ENCODE measurements at regions not wholly inside any gene's neighbourhood (a gene's known extent, or its start where the extent isn't known, plus 50 kb on each side); places are given as distances from the start of the nearest gene placed in this dataset.
"Not testable (repeated sequence)": the region's sequence is repeated elsewhere in the genome, so short reads cannot be mapped to it uniquely, and the experiment has no call there.

- H3K9me3 Mint-ChIP-seq (ENCODE audit: unreplicated experiment): no peaks in the 10 kb centered on the region
- no peak overlapping the region for H3K4me3 Mint-ChIP-seq (ENCODE audit: unreplicated experiment)
- no peak overlapping the region for H3K27ac Mint-ChIP-seq (ENCODE audit: unreplicated experiment)
- TF ChIP-seq CTCF (IDR thresholded peaks at IDR 0.05; ENCODE audit: unreplicated experiment): no peak
- peaks cover 8% of the 10 kb centered on the region for H3K4me1 Mint-ChIP-seq (ENCODE audit: unreplicated experiment)
- peaks cover 1% of the 10 kb centered on the region for H3K27me3 Mint-ChIP-seq (ENCODE audit: unreplicated experiment)
- peaks cover 5% of the 10 kb centered on the region for H3K36me3 Mint-ChIP-seq (ENCODE audit: low read depth, unreplicated experiment)
- no peak for DNase-seq (ENCODE audit: low spot score)
Observed at GRCh38 chr13:73168226-73168952, 109.6 kb downstream of the KLF5 start.

GRCh38 chr13:73167028-73167820, 108.4 kb downstream of the KLF5 start:
- H3K36me3 Mint-ChIP-seq (ENCODE audit: low read depth, unreplicated experiment): peaks cover 5% of the 10 kb centered on the region
- no peak for TF ChIP-seq CTCF (IDR thresholded peaks at IDR 0.05; ENCODE audit: unreplicated experiment)
- no peak overlapping the region for H3K4me3 Mint-ChIP-seq (ENCODE audit: unreplicated experiment)
- no peak for DNase-seq (ENCODE audit: low spot score)
- H3K27me3 Mint-ChIP-seq (ENCODE audit: unreplicated experiment): peaks cover 1% of the 10 kb centered on the region
- no peaks in the 10 kb centered on the region for H3K9me3 Mint-ChIP-seq (ENCODE audit: unreplicated experiment)
- H3K4me1 Mint-ChIP-seq (ENCODE audit: unreplicated experiment): peaks cover 8% of the 10 kb centered on the region
- H3K27ac Mint-ChIP-seq (ENCODE audit: unreplicated experiment): no peak overlapping the region

- no peak for DNase-seq (ENCODE audit: low spot score)
- no peak overlapping the region for H3K4me3 Mint-ChIP-seq (ENCODE audit: unreplicated experiment)
Observed at GRCh38 chr13:73166204-73166603, 107.4 kb downstream of the KLF5 start.

GRCh38 chr13:73162912-73163911, 104.4 kb downstream of the KLF5 start:
- DNase-seq (ENCODE audit: low spot score): no peak
- H3K27ac Mint-ChIP-seq (ENCODE audit: unreplicated experiment): no peak overlapping the region
- no peaks in the 10 kb centered on the region for H3K4me1 Mint-ChIP-seq (ENCODE audit: unreplicated experiment)
- no peak for TF ChIP-seq CTCF (IDR thresholded peaks at IDR 0.05; ENCODE audit: unreplicated experiment)
- H3K27me3 Mint-ChIP-seq (ENCODE audit: unreplicated experiment): no peaks in the 10 kb centered on the region
- H3K36me3 Mint-ChIP-seq (ENCODE audit: low read depth, unreplicated experiment): peaks cover 5% of the 10 kb centered on the region
- no peaks in the 10 kb centered on the region for H3K9me3 Mint-ChIP-seq (ENCODE audit: unreplicated experiment)
- no peak overlapping the region for H3K4me3 Mint-ChIP-seq (ENCODE audit: unreplicated experiment)

More at GRCh38 chr13:73166204-73166603, 107.4 kb downstream of the KLF5 start:
- Mint-ChIP-seq H3K4me1 (ENCODE audit: unreplicated experiment) (peaks cover 8% of the 10 kb centered on the region), H3K9me3 (ENCODE audit: unreplicated experiment) (no peaks in the 10 kb centered on the region), H3K27ac (ENCODE audit: unreplicated experiment) (peak overlapping the region; percentile 50), H3K27me3 (ENCODE audit: unreplicated experiment) (no peaks in the 10 kb centered on the region), H3K36me3 (ENCODE audit: low read depth, unreplicated experiment) (peaks cover 5% of the 10 kb centered on the region)
- no peak for TF ChIP-seq CTCF (IDR thresholded peaks at IDR 0.05; ENCODE audit: unreplicated experiment)

GRCh38 chr13:73160371-73161031, 101.7 kb downstream of the KLF5 start:
- H3K9me3 Mint-ChIP-seq (ENCODE audit: unreplicated experiment); H3K27me3 Mint-ChIP-seq (ENCODE audit: unreplicated experiment): not testable (repeated sequence)

More at GRCh38 chr13:73160371-73161031, 101.7 kb downstream of the KLF5 start:
- H3K4me1 Mint-ChIP-seq (ENCODE audit: unreplicated experiment); H3K4me3 Mint-ChIP-seq (ENCODE audit: unreplicated experiment); DNase-seq (ENCODE audit: low spot score); H3K36me3 Mint-ChIP-seq (ENCODE audit: low read depth, unreplicated experiment); H3K27ac Mint-ChIP-seq (ENCODE audit: unreplicated experiment): not testable (repeated sequence)

Data from endothelial cell (in vitro differentiated cells).